Testis (tissue), 2 donors: ENCODE measurements at regions not wholly inside any gene's neighbourhood (a gene's known extent, or its start where the extent isn't known, plus 50 kb on each side); places are given as distances from the start of the nearest gene placed in this dataset.

Experiments
- DNase-seq: peaks from one replicate; pipeline ENCODE4 v3.0.0-alpha.2; 2019
- H3K27ac ChIP-seq, 2 donors: fragments of 200-600 bp; sonication (generic); one replicate each; pipeline ENCODE4 v1.5.1; 2019
- H3K27me3 ChIP-seq: fragments of 200-600 bp; sonication (generic); one replicate; pipeline ENCODE4 v1.5.1; 2019
- H3K36me3 ChIP-seq: fragments of 200-600 bp; sonication (generic); one replicate; pipeline ENCODE4 v1.5.1; 2017; ENCODE audit warnings: low read depth; ENCODE audit errors: missing control alignments
- H3K4me1 ChIP-seq: fragments of 200-600 bp; sonication (generic); one replicate; pipeline ENCODE4 v1.5.1; 2019
- H3K4me3 ChIP-seq, 2 donors: fragments of 200-600 bp; sonication (generic); one replicate each; pipeline ENCODE4 v1.5.1; 2017 to 2019
- H3K9me3 ChIP-seq: fragments of 200-600 bp; sonication (generic); one replicate; pipeline ENCODE4 v1.5.1; 2017
- POLR2A ChIP-seq: fragments of 450-650 bp; IDR thresholded peaks from one replicate; pipeline ENCODE4 v1.6.1; 2017; ENCODE audit warnings: antibody characterized with exemption, mild to moderate bottlenecking, moderate library complexity
- WGBS, 2 donors: methylation state at CpG; one replicate each; pipeline ENCODE4 v1.1.5; 2018; 5-methylcytosine and 5-hydroxymethylcytosine counted together
- intact Hi-C: fragments of 100-400 bp; cut with DNase I; formaldehyde crosslinking; loops from one replicate; pipeline ENCODE4 v1.15.1; 2023; ENCODE audit warnings: low total_unique reads
- TF ChIP-seq, protein P1 (sequence below), 3 experiments: fragments of 450-650 bp in 2 of 3; fragments of 200-600 bp in 1 of 3; sonication (generic) in 1 of 3; IDR thresholded peaks; one replicate each; pipeline ENCODE4 v1.5.1; 2016 to 2019; ENCODE audit warnings: antibody characterized with exemption in 3 of 3, mild to moderate bottlenecking in 2 of 3, moderate library complexity in 1 of 3

GRCh38 chr12:90199006-90199405, 490.4 kb upstream of the ATP2B1 start:
- WGBS, 2 donors, result 38 to 50% methylated on average over 1 of the region's 1 CpG

DNA sequence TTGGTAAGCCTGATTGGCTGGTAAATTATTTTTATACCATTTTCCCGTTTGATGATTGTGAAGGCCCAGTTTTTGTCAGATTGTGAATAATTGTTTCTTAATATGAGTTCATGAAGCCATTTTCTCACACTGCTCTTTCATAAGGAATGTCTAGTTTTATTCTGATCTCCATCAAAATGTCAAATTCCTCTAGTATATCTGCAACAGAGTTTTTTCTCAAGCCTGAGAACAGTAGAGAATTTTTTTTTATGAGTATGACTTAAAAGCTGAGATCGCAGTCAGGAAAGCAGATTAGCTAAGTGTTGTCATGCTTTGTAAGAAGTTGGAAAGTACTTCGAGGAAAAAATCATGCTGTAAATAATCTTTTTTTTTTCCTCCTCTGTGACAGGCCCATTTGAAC, 484.9 kb upstream of the ATP2B1 start:
- H3K9me3 ChIP-seq, result no peaks in the 10 kb centered on the region
- no peaks in the 10 kb centered on the region for H3K4me1 ChIP-seq
- no peak overlapping the region for H3K27ac ChIP-seq
- 70% methylated on average over 3 of the region's 3 CpGs for WGBS, 2 donors
- TF ChIP-seq POLR2A, result no peak
- TF ChIP-seq, protein P1, sequence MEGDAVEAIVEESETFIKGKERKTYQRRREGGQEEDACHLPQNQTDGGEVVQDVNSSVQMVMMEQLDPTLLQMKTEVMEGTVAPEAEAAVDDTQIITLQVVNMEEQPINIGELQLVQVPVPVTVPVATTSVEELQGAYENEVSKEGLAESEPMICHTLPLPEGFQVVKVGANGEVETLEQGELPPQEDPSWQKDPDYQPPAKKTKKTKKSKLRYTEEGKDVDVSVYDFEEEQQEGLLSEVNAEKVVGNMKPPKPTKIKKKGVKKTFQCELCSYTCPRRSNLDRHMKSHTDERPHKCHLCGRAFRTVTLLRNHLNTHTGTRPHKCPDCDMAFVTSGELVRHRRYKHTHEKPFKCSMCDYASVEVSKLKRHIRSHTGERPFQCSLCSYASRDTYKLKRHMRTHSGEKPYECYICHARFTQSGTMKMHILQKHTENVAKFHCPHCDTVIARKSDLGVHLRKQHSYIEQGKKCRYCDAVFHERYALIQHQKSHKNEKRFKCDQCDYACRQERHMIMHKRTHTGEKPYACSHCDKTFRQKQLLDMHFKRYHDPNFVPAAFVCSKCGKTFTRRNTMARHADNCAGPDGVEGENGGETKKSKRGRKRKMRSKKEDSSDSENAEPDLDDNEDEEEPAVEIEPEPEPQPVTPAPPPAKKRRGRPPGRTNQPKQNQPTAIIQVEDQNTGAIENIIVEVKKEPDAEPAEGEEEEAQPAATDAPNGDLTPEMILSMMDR (IDR thresholded peaks at IDR 0.05), result no peak
- DNase-seq, result no peak
- intact Hi-C loops, result no loop called here
- no peak overlapping the region for H3K4me3 ChIP-seq
- no peaks in the 10 kb centered on the region for H3K36me3 ChIP-seq
- no peaks in the 10 kb centered on the region for H3K27me3 ChIP-seq

More at GRCh38 chr12:90199006-90199405, 490.4 kb upstream of the ATP2B1 start:
- Histone ChIP-seq H3K27me3 (no peaks in the 10 kb centered on the region), H3K27ac (no peak overlapping the region), H3K36me3 (no peaks in the 10 kb centered on the region), H3K9me3 (no peaks in the 10 kb centered on the region), H3K4me1 (no peaks in the 10 kb centered on the region), H3K4me3 (no peak overlapping the region)
- intact Hi-C loops, result no loop called here
- TF ChIP-seq POLR2A, result no peak
- TF ChIP-seq, protein P1 (IDR thresholded peaks at IDR 0.05), result no peak
- DNase-seq, result no peak

- Histone ChIP-seq H3K4me1 (no peaks in the 10 kb centered on the region), H3K27me3 (no peaks in the 10 kb centered on the region), H3K4me3 (no peak overlapping the region), H3K9me3 (no peaks in the 10 kb centered on the region), H3K27ac (no peak overlapping the region), H3K36me3 (no peaks in the 10 kb centered on the region)
- WGBS, 2 donors, result 32 to 48% methylated on average over 2 of the region's 2 CpGs
- intact Hi-C loops, result no loop called here
- no peak for DNase-seq
- TF ChIP-seq, protein P1 (IDR thresholded peaks at IDR 0.05), result no peak
- no peak for TF ChIP-seq POLR2A
Observed at GRCh38 chr12:90188857-90189256, 480.2 kb upstream of the ATP2B1 start.

DNA sequence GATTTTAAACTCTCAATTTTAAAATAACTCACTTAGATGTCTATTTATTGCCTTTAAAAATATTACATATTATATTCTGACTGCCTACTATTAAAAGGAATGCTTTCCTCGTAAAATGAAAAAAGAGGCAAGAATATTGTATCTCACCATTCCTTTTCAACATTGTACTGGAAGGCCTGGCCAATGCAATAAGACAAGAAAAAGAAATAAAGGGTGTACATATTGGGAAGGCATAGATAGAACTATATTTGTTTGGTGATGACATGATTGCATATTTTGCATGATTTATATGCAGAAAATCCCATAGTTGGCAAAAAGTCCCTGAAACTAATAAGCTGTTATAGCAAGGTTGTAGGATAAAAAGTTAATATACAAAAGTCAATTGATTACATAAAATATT, 474.6 kb upstream of the ATP2B1 start:
- no peaks in the 10 kb centered on the region for H3K36me3 ChIP-seq

GRCh38 chr12:90181216-90181615, 472.6 kb upstream of the ATP2B1 start:
- 89 to 95% methylated on average over 3 of the region's 3 CpGs for WGBS, 2 donors
- DNase-seq, result no peak
- intact Hi-C loops, result no loop called here
- Histone ChIP-seq H3K27me3 (no peaks in the 10 kb centered on the region), H3K4me3 (no peak overlapping the region), H3K27ac (no peak overlapping the region), H3K9me3 (no peaks in the 10 kb centered on the region), H3K4me1 (no peaks in the 10 kb centered on the region), H3K36me3 (no peaks in the 10 kb centered on the region)
- TF ChIP-seq POLR2A, result no peak
- TF ChIP-seq, protein P1 (IDR thresholded peaks at IDR 0.05), result no peak

More for the DNA sequence above, 474.6 kb upstream of the ATP2B1 start:
- H3K27me3 ChIP-seq, result no peaks in the 10 kb centered on the region
- no peaks in the 10 kb centered on the region for H3K4me1 ChIP-seq
- H3K27ac ChIP-seq, result no peak overlapping the region
- no peak overlapping the region for H3K4me3 ChIP-seq
- WGBS, 2 donors, result 90 to 91% methylated on average over 1 of the region's 1 CpG
- no peak for DNase-seq
- no peak for TF ChIP-seq POLR2A
- TF ChIP-seq, protein P1 (IDR thresholded peaks at IDR 0.05), result no peak
- H3K9me3 ChIP-seq, result no peaks in the 10 kb centered on the region
- intact Hi-C loops, result no loop called here
